GM19467 (cell line): ENCODE measurements at regions not wholly inside any gene's neighbourhood (a gene's known extent, or its start where the extent isn't known, plus 50 kb on each side); places are given as distances from the start of the nearest gene placed in this dataset.

Experiments
- ATAC-seq: cut with Tn5 transposase; IDR thresholded peaks from one replicate; pipeline ENCODE4 v1.9.1; 2021; ENCODE audit warnings: mild to moderate bottlenecking, moderate library complexity; ENCODE audit not compliant: unreplicated experiment

DNA sequence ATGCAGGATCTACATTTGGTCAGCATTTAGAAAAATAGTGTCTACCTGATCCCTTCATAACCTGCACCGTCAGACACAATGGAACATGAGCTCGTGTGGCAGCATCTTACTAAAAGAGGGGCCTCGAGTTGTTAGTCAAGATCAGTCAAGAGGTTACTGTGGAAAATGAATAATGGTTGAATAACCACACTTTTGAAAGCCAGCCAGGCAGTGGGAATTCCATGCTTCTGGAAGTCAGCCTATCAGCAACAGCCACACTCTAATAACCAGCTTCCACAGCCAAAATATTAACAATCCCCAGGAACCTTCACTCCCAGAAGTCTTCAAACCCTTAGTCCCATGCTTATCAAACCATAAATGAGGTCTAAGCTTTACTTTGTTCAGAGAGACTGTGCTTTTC is 234.3 kb downstream of the HS3ST1 start:
- ATAC-seq: no peak

DNA sequence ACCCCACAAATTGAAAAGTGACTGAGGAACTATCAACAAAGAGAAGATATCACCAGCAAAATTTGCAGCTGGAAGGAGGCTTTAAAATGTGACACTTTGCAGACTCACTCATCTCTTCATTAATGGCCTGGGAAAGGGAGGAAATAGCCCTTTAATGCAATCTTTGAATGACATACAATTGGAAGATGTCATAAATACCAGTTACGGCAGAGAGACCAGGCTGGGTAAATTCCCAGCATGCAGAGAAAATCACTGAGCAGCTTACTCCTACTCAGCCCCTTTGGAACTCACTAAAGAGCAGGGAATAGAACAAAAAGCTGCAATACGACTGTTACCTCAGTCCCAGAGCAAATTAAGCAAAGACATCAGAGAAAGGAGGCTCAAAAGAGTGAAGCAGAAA is 238.9 kb downstream of the HS3ST1 start:
- no peak for ATAC-seq

DNA sequence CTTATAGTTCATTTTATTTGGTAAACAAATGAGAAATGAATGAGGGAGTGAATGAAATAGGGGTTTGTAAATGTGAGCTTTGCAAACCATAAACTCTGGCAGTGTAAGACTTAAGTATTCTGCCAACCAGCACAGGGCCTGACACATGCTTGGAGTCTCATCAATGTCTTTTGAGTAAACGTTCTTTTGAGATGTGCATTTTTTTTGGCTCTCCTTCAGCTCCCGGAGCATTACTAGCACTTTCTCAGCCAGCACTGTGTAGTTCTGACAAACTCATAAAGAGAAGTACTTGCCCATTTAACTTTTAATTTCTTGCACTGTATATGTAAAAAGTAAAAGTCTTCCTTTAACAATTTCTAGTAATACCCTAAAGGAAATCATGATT is 245.3 kb downstream of the HS3ST1 start:
- no peak for ATAC-seq

DNA sequence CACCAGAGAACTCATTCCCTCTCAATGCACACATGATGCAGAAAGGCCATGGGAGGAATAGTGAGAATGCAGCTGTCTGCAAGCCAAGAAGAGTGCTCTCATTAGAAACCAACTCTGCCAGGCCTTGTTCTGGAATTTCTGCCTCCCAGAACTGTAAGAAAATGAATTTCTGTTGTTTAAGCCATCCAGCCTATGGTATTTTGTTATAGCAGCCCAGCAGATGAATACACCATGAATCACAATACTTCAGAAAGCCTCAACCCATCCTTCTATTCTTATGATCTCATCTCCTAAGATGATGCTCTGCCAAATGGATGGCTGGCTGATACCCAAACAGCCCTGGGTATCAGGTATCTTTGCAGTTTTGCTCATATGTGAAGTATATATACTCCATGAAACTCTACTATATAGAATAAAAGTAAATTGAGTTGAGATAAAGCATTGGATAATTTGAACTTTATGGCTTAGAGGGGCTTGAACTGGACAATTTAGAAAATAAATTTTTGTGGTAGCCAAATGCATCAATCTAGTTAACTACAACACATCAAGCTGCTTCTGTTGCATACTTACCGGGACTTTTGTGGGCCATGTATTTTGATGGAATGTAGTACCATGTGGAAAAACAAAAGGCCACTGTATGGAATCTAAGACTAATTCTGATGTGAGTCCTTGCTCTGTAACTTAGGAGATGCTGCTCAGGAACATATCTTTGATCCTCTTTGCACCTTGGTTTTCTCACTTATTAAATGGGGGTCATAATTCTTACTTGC is 245.9 kb downstream of the HS3ST1 start:
- ATAC-seq: no peak

DNA sequence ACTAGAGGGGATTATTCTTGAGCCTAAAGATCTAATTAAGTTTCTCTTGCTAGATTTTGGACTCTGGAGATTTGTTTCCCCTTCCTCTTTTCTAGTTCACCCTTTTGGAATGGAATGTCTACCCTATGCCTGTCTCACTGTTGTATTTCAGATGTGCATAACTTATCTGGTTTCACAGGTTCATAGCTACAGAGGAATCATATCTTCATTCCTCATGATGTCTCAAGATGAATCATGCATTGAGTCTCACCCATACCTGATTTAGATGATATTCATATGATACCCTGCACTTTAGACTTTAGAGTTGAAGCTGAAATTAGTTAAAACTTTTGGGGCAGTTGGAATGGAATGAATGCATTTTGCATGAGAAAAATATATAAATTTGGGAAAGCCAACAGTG is 246.7 kb downstream of the HS3ST1 start:
- no peak for ATAC-seq

DNA sequence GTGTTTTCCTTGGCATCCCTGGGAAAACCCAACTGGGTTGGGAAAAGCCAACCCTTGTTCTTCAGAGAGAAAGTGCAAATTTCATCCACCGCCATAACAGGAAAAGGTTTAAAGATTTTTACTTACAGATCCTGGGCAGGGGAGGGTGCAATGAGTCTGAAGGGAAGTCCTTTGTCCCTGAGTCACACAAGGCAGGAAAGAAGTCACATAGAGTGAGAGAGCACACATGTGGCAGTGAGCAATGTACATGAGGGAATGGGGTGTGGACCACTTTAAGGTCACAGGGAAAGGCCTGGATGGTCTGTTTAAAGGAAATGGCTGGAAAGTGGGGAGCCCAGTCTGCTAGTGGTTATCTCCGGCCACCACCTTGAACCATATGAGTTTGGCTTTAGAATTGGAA is 248.9 kb downstream of the HS3ST1 start:
- ATAC-seq: no peak

DNA sequence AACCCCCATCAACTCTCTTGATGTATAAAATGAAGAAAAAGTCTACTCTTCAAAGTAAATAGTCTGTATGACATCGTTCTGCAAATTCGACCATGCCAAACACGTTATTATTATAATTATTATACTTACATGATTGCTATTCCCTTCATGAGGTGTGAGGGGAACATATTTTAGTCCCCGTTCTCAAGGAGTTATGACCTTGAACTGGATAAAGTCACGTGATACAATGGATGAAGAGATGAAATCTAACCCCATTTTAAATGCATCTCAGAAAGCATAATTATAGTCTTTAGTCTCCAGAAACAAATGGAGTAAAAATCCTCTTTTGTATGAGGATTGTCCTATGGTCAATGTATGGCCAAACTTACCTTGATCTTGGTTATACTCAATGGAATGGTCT is 250.3 kb downstream of the HS3ST1 start:
- ATAC-seq: no peak

DNA sequence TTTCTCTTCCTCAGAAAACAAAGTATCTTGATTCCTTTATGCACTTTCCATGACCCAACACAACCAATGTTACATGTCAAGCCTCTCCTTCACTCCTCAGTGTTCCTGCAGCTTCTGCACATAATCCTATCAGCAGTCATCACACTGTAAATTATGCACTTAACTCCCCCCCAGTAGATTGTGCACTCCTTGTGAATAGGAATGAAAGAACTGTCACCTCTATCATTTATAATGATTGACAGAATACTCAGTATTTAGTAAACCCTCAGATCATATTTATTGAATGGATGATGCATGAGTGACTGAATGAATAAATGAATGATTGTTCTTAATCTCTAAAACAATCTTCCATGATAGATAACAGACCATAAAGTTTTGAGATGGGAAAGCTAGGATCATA is 253.3 kb downstream of the HS3ST1 start:
- ATAC-seq: no peak

DNA sequence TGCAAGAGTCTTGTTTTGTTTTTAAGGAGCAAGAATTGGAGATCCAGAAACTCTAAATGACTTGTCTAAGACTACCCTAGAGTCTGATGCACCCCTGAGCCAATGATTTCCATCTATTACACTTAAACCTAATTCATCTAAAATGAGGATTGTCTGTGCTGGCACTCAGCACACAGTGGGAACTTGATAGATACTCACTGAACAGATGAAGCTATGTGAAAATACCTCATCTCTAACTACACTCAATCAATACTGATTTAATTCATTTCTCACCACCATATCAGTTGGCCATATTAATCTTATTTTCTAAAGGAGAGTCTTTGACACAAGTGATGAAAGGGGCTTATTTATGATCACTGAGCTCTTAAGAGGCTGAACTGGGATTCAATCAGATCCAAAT is 262.1 kb downstream of the HS3ST1 start:
- no peak for ATAC-seq

DNA sequence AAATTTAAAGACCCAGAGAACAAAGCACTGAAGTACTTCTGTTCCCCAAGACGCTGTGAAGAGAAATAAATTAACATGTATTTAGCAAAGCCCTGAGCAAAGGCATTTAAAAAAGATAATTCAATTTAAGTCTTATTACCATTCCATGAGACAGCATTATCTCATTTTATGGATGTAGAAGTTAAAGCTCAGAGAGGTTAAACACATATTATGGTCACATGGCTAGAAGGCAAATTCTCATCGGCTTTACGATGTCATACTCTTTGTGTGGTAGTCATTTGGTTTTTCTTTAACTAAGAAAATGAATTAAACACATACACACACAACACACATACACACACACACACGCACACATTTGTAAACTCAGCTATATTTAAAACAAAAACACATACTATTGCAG is 262.7 kb downstream of the HS3ST1 start:
- ATAC-seq: no peak

DNA sequence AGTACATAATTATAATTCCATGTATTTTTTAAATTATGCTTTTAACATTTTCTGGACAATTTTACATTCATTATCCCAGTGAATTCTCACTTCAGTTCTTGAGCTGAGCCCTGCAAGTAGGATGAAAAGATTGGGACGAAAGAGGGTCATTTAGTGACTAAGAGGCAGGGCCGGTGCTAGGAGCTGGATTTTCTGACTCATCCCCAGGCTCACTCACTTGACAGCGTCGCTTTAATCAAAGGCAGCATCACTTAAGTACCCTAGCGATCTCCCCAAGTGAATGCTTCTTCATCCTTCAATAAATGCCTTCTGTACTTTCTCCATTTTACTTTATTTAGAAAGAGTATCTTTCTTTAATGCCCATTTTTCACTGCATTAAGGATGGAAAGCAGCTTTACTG is 263.6 kb downstream of the HS3ST1 start:
- no peak for ATAC-seq

DNA sequence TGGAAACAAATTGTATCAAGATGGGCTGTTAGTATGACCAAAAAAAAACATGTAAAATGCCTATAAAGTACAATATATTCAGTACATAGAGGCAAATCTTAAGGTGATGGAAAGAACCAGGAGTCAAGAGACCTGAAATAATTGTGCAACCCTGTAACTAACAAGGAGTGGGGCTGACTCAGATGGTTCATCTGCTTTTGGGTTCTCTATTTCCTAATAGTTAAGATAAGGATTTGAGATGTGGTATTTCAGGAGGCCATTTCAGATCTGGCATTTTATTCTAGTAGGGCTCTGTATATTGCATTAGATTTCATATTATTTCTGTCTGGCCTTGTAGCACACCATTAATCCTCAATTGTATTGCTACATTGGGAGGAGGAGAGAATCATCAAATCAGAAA is 268.4 kb downstream of the HS3ST1 start:
- no peak for ATAC-seq

DNA sequence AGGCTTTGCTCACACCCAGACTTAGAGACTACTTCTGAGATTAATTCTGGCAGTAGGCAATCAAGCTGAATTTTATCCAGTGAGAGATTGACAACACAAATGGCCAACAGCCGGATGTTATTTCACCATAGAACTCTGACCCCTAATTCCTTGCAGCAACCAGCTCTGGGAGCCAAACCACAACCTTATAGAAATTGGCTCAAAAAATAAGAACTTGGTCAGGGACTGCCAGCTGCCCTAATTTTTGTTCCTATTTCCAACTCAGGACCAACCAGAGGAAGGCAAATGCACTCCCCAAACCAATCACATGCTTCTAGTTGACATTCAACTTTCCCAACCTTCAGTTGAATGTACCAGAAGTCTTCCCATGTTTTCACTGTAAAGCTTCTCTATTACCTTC is 269.7 kb downstream of the HS3ST1 start:
- no peak for ATAC-seq

DNA sequence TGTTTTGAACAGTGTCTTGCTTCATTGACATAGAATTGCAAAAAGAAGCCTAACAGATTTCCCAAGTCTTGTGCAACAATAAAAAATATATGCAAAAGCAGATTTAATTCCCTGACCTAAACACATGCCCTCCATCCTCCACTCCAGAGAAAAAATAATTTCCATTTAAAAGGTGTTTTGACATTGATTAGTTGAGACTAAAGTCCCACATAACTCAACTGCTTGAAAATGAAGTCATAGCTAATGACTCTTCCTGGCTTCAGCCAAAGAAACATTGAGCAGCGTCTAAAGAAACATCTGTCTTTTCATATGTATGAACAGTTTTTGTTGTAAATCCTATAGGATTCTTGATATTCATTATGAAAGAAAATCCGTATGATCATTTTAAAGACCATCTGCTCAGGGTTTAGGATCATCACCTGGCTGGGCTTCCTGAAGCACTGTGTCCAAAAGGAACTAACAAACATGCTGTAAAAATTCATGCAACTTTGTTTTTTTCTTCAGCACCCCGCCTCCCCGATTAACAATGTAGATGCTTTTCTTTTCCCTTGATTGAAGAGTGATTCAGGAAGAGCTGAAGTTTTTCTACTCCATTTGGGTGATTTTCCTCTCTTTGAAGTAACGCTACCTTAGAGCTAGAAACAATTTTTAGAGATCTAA is 273.4 kb downstream of the HS3ST1 start:
- ATAC-seq: no peak

DNA sequence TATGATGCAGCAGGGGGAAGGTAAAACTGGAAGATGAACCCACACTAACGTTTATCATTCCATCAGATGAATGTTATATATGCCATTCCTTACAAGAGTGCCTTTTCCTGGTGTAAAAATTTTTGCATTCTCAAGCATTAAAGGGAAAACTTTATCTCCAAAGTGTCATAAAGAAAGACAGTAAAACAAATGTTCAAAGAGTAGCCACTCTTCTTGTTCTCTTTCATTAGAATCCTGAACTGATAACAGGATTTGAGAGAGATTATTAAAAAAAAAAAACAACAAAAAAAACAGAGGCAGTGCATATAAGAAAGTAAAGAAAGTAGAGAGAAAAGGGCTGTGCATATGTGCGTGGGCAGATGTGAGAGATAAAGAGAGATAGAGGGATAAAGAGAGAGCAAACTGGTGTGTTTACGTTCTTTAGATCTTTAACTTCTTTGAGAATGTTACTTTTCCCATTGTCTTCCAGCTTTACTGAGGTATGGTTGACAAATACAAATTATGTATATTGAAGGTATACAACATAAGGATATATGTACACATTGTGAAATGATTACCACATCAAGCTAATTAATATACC is 275.4 kb downstream of the HS3ST1 start:
- ATAC-seq: no peak

DNA sequence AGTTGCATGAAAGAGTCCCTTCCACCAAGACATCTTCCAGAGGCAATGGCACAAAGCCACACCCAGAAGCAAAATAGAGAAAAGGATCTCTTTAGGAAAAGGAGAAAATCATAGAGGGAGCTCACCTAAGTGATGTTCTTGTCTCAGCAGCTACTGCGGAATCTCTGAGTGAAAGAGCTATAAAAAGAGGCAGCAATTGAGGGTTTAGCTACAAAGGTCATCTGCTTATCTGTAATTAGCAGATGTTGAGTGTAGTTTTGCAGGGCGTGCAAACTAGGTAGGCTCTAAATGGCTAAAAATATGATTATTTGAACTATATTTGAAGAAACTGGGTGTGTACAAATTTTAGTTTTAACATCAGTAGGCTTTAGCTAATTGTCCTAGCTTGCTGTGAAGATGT is 276.0 kb downstream of the HS3ST1 start:
- no peak for ATAC-seq

DNA sequence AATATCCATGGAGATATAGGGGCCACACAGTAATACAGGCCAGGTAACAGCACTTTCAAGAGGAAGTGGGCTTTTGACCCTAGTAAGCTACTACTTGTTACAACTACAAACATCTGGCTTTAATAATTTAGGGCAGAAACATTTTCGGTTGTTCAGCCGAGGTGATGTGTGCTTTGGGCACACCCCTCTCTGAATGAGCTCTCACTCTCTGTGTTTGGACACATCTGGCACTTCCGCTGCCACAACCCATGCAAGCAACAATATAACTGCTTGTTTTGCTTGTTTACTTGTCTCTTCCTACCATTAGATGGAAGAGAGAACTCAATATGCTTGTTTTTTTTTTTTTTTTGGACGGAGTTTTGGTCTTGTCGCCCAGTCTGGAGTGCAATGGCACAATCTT is 277.2 kb downstream of the HS3ST1 start:
- ATAC-seq: no peak

DNA sequence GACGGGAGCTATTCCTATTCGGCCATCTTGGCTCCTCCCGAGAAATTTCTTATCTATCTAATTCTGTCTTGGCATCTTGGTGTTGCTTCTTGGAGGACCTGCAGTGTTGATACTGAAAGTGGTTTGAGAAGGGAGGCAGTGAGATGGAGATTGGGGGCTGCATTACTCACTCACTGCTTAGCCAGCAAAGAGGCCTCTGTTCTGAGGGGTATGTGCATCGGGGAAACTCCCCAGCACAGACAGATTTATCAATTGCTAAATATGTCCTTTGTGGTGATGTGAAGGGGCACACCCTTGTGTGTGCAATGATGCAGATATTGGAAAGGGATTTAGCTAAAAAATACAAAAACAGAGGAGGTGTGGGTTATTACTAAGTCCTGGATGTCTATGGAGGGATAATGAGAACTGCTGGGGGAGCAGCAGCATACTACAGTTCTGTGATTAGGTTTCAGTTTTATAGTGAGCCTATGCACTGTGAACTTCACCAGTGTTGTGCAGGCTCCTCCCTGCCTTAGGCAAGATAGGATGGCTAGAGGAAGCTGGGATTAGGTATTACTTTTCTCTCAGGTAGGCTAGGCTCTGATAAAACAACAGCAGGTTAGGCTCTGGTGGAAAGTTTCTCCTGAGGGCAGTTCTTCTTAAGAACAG is 279.0 kb downstream of the HS3ST1 start:
- ATAC-seq: no peak

DNA sequence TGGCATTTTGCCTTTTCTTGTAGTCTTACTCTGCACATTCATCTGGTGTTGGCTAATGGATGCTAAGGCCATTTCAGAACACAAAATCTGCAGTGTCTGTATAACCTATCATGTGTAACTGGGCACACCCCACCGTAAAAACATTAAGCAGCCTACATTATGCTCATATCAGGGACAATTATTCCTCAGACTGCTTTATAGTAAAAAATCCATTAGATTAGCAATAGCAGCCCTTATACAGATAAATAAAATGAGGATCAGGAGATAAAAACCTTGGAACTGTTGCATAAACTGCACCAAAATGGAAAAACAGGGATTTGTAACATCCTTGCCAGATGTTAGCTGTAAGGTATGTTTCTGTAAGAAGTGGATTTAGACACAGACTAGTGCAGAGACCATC is 288.8 kb downstream of the HS3ST1 start:
- no peak for ATAC-seq

DNA sequence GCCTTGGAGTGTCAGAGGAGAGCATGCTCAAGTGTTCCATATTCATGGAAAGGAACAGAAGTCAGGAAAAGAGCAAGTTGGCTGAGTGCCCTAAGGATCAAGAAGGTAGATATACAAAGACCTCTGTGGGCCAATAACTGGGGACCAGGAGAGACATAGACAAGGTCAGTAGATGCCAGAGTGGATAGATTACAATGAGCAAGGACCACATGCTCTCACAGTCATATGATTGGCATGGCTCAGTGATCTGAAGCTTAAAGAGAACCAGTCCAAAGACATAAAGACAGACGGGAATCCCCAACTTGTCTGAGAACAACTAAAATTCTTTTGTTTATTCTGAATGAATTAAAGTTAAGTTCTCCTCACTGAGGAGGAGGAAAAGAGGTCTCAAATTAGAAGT is 289.7 kb downstream of the HS3ST1 start:
- no peak for ATAC-seq

DNA sequence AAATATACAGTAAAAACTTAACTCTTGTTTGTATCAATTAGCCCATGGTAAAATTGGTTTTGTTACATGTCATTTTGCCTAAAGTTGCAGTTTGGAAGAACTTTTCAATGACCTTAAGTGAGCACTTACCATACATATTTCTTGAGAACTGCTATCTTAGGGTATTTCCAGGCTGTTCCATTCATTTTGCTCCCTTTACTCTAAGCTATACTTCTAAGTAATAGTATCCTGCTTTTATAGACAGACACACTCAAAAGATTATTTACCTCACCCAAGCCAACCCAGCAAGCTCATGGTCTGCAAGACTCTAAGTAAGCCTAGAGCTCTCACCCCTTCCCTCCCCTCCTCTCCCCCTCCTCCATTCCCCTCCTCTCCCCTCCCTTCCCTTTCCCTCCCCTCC is 294.0 kb downstream of the HS3ST1 start:
- ATAC-seq: no peak

DNA sequence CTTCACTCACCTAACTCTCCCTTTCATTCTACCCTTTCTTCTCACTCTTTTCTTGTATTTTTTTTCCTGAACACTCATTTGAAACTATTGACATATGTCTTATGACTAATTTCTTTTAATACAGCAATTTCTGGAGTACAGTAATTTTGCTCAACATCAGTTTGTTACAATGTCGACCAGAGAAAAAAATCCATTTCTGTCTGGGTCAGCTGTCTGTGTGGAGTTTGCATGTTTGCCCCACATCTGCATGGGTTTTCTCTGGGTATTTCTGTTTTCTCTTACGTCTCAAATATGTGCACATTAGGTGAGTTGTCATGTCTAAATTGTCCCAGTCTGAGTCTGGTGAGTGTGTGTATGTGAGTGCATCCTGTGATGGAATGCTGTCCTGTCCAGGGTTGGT is 294.8 kb downstream of the HS3ST1 start:
- no peak for ATAC-seq
